Type B pancreatic cell (in vitro differentiated cells): ENCODE measurements at regions not wholly inside any gene's neighbourhood (a gene's known extent, or its start where the extent isn't known, plus 50 kb on each side); places are given as distances from the start of the nearest gene placed in this dataset.

Source experiments
- DNase-seq: peaks from one replicate; pipeline ENCODE4 v3.0.0; 2021; ENCODE audit warnings: mixed read lengths; ENCODE audit not compliant: unreplicated experiment; ENCODE audit errors: extremely low spot score
- H3K27ac Mint-ChIP-seq: 2 replicates; pipeline ENCODE4 v1.8.0; 2021; ENCODE audit warnings: mild to moderate bottlenecking, mixed read lengths
- H3K27me3 Mint-ChIP-seq: 2 replicates; pipeline ENCODE4 v1.8.0; 2021; ENCODE audit warnings: mixed read lengths
- H3K36me3 Mint-ChIP-seq: 2 replicates; pipeline ENCODE4 v1.8.0; 2021; ENCODE audit warnings: mixed read lengths
- H3K4me1 Mint-ChIP-seq: one replicate; pipeline ENCODE4 v1.8.0; 2021; ENCODE audit warnings: mixed read lengths; ENCODE audit not compliant: unreplicated experiment
- H3K4me3 Mint-ChIP-seq: 2 replicates; pipeline ENCODE4 v1.8.0; 2021; ENCODE audit warnings: mild to moderate bottlenecking, mixed read lengths
- H3K9me3 Mint-ChIP-seq: 2 replicates; pipeline ENCODE4 v1.8.0; 2021; ENCODE audit warnings: mixed read lengths
- TF ChIP-seq, protein P1 (sequence below): fragments of 200-600 bp; sonication (generic); conservative IDR thresholded peaks from 2 replicates; pipeline ENCODE4 v1.5.0; 2021; ENCODE audit warnings: antibody characterized with exemption, mild to moderate bottlenecking

- Mint-ChIP-seq H3K36me3 (no peaks in the 10 kb centered on the region), H3K9me3 (no peaks in the 10 kb centered on the region)
- TF ChIP-seq, protein P1, sequence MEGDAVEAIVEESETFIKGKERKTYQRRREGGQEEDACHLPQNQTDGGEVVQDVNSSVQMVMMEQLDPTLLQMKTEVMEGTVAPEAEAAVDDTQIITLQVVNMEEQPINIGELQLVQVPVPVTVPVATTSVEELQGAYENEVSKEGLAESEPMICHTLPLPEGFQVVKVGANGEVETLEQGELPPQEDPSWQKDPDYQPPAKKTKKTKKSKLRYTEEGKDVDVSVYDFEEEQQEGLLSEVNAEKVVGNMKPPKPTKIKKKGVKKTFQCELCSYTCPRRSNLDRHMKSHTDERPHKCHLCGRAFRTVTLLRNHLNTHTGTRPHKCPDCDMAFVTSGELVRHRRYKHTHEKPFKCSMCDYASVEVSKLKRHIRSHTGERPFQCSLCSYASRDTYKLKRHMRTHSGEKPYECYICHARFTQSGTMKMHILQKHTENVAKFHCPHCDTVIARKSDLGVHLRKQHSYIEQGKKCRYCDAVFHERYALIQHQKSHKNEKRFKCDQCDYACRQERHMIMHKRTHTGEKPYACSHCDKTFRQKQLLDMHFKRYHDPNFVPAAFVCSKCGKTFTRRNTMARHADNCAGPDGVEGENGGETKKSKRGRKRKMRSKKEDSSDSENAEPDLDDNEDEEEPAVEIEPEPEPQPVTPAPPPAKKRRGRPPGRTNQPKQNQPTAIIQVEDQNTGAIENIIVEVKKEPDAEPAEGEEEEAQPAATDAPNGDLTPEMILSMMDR: no peak
These were observed 333.8 kb downstream of the C4orf33 start for GRCh38 chr4:129429581-129430320.

GRCh38 chr4:129437347-129437746 lies 341.4 kb downstream of the C4orf33 start:
- H3K4me1 Mint-ChIP-seq: no peaks in the 10 kb centered on the region

More at GRCh38 chr4:129429581-129430320, 333.8 kb downstream of the C4orf33 start:
- DNase-seq: no peak
- Mint-ChIP-seq H3K27ac (no peak overlapping the region), H3K4me1 (peaks cover 5% of the 10 kb centered on the region), H3K4me3 (no peak overlapping the region), H3K27me3 (peaks cover 7% of the 10 kb centered on the region)

GRCh38 chr4:129438456-129438981 lies 342.6 kb downstream of the C4orf33 start:
- H3K27me3 Mint-ChIP-seq: peaks cover 3% of the 10 kb centered on the region
- no peak overlapping the region for H3K4me3 Mint-ChIP-seq
- no peaks in the 10 kb centered on the region for H3K4me1 Mint-ChIP-seq
- no peaks in the 10 kb centered on the region for H3K9me3 Mint-ChIP-seq
- DNase-seq: no peak
- no peaks in the 10 kb centered on the region for H3K36me3 Mint-ChIP-seq
- TF ChIP-seq, protein P1: no peak
- no peak overlapping the region for H3K27ac Mint-ChIP-seq

More at GRCh38 chr4:129437347-129437746, 341.4 kb downstream of the C4orf33 start:
- Mint-ChIP-seq H3K27me3 (peaks cover 3% of the 10 kb centered on the region), H3K9me3 (no peaks in the 10 kb centered on the region), H3K27ac (no peak overlapping the region), H3K4me3 (no peak overlapping the region), H3K36me3 (no peaks in the 10 kb centered on the region)
- TF ChIP-seq, protein P1: no peak
- no peak for DNase-seq

GRCh38 chr4:129446074-129446473 lies 350.1 kb downstream of the C4orf33 start:
- TF ChIP-seq, protein P1: no peak

DNA sequence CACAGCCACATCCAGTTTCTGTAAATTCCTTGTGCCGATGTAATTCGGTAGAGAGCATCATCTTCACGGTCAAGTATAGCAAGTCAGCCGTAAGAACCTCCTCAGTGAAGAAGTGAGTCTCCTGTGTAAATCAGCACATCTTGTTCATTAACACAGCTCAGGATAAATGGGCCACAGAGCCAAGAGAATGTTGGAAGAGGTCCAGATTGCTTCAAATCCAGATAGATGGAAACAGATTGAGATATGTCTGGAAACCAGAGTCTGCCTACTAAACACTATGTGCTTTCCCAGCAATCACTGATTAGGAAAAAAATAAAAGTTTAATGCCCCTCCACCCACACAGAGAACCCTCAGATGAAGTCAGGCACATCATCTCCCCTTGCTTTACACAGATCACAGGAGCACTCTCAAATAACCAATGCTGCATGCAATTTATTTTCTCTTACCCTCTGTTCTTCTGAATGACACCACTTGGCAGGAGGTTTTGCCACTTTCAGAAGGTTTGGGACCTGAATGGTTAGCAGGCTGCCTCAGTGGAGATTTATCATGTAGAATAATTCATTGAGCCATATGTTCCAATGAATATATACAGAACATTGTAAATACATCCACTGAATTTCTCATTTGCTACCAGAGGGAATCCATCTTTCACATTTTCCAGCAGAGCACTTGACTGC lies 357.7 kb downstream of the C4orf33 start:
- no peak for DNase-seq
- TF ChIP-seq, protein P1: no peak
- H3K27me3 Mint-ChIP-seq: peaks cover 15% of the 10 kb centered on the region
- H3K27ac Mint-ChIP-seq: no peak overlapping the region
- no peak overlapping the region for H3K4me3 Mint-ChIP-seq
- H3K36me3 Mint-ChIP-seq: no peaks in the 10 kb centered on the region
- H3K4me1 Mint-ChIP-seq: no peaks in the 10 kb centered on the region
- peaks cover 3% of the 10 kb centered on the region for H3K9me3 Mint-ChIP-seq

More at GRCh38 chr4:129446074-129446473, 350.1 kb downstream of the C4orf33 start:
- no peak for DNase-seq
- Mint-ChIP-seq H3K4me3 (no peak overlapping the region), H3K27ac (no peak overlapping the region), H3K4me1 (no peaks in the 10 kb centered on the region), H3K9me3 (peaks cover 5% of the 10 kb centered on the region), H3K27me3 (no peaks in the 10 kb centered on the region), H3K36me3 (no peaks in the 10 kb centered on the region)
